NCI-H1694 (cell line): ENCODE measurements at regions not wholly inside any gene's neighbourhood (a gene's known extent, or its start where the extent isn't known, plus 50 kb on each side); places are given as distances from the start of the nearest gene placed in this dataset.
"Not testable (repeated sequence)": the region's sequence is repeated elsewhere in the genome, so short reads cannot be mapped to it uniquely, and the experiment has no call there.

Source experiments
- DNase-seq: peaks from one replicate; lab custom pipeline; 2025; lab: John Stamatoyannopoulos, UW

DNA sequence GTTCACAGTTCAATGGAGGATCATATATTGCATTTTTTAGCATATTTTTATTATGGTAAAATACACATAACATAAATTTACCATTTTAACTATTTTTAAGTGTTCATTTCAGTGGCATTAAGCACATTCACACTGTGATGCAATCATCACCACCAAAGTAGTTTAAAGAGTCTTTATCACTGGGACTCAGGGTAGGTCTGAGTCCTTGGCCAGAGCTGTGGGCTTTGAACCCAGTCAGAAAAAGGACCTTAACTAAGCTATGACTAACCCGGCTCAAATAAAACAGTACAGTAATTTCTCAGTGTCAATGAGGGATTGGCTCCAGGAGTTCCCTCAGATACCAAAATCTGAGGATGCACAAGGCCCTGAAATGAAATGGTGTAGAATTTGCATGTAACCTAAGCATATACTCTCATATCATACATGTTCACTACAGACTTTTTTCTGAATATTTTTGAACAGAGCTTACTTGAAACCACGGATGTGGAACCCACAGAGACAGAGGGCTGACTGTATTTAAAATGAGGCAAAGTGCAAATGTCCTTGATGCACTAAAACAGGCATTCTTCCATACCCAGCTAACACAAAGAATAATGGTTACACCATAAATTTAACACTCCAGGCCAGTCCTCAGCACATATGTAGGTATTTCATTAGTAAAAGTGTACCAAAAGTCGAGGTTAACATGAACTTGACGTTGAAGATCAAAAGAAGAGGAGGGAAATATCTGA, 246.2 kb downstream of the LNPK start:
- DNase-seq: no peak

DNA sequence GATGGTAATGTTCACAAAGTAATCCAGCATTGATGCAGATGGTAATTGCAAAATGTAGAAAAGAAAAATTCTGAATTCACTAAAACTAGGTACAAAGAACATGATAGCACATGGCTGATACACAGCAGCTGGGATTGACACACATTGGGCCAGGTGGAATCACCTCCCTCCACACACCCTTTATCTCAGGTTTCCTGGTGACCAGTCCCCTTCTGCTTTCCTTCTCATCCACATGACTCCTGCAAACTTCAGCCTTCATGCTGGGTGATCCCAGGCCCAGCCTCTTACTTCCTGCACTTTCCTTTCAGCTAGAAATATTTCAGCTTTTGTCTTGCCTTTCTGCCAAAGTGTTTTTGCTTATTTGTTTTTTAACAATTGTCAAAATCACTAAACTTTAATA, 246.9 kb downstream of the LNPK start:
- DNase-seq: no peak

DNA sequence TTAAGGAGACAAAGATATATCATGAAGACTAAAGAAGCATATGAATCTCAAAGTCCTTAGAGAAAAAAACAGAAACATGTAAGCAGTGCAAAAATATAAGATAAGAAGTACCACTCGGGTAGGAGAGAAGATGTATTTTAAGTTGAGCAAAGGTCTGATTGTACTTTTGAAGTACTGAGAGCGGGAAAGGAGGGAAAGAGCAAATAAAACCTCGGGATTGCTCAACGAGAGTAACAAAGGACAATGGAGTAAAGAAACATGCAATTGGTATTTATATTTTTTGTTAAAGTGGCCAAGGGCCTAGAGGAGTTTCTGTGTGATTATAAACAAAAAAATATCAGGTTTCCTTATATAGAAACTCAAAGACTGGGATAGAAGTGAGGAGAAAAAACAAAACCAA, 251.9 kb downstream of the LNPK start:
- DNase-seq: no peak

DNA sequence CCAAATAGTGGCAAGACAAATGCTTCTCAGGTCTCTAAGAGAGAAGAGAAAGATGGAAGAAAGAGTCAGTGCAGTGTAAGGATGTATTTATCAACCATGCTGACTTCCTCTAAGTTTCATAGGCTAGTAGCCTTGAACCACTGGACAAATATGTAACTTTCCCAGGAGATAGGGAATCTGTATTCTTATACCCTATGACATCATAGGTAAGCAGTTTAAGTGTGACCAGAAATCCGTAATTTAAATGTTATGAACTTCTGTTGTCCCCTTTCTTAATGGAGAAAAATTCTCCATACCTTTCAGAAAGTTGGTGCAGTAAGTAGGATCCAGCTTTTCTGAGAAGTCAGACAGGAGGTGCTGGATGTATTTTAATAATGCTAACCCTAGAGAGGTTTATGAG, 256.2 kb downstream of the LNPK start:
- no peak for DNase-seq

DNA sequence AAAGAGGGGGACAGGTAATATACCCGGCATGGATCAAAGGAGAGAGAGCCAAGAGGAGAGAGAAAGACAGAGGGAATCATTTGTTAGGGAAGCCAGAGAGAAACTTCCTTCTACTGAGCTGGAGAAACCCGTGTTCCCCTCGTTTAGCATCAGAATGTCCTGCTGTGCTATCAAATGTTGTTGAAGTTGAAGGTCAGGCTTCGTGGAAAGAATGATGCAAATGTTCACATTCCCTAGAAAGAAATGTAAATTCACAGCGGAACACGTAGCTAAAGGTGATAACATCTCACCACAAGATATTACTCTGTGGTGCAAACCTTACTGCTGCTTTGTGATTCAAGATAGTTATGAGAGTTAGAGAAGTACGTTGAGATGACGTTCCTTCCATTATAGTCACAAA, 258.1 kb downstream of the LNPK start:
- DNase-seq: no peak

DNA sequence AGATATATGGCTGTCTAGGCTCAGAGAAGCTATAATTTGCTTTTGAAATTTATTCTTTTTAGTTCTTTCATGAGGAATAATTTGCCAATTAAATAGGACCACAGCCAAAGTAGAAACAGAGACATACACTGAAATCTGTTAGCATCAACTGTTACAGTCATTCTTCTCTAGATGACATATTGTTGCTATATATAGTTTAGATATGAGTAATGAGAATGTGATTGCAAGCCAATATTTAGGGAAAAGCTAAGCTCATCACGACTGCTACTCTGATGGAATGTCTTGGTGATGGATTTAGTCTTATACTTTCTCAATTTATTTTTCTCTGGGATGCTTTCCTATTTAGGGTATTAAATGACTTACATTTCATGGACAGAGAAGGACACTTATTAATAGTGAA, 259.1 kb downstream of the LNPK start:
- peak; percentile 36 for DNase-seq

DNA sequence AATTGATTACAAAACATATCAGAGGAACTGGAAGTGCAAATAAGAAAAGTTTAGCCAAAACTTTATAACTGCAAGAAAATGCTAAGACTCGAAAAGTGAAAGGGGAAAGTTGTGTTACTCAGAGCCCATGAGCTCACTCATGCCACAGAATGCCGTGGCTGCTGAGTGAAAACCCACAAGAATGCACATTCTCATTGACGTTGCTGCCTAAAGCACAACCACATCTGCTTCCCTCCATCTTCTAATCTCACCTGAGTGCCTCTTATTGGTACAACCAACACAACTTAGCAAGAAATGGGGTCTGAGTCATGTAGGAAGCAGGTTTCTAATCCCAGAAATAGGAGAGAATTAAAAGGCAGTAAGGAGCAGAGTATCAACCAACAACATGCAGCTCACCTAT, 259.7 kb downstream of the LNPK start:
- no peak for DNase-seq

DNA sequence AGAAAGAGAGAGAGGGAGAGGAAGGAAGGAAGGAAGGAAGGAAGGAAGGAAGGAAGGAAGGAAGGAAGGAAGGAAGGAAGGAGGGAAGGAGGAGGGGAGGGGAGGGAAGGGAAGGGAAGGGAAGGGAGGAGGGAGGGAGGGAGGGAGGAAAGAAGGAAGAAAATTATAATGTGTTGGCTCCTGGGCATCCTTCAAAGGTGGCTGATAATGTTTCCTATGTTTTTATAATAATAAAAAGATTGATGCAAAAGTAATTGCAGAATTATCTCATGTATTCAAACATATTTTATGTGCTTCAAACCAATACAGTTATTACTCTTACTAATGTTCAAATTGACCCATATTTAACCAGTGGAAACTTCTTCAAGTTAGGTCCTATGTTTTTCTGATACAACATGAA, 260.9 kb downstream of the LNPK start:
- no peak for DNase-seq

DNA sequence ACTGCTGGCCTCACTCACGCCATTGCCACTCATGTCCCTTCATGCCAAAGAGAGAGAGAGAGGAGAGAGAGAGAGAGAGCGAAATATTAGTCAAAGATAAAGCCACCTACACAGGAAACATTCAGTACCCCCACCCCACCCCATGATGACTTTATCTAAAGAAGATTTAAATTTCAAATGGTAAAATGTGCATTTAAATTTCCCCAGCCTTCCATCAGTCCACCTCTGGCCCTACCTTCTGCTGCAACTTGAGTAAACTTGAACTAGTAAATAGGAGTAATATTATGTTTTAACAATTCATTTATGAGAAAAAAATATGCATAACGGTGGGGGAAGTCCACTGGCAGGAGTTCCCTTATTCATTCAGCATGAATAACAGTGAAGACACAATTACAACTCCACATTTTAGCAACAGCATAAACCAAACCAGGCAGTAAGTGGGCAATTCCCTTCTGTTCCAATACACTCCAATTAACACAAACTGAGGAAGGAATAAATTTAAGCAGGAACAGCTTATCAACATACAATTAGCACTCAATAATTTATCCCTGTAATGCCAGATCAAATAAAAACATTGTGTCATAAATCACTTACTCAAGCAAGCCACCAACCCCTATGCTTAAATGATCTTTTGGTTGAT, 264.2 kb downstream of the LNPK start:
- peak; percentile 84 for DNase-seq

DNA sequence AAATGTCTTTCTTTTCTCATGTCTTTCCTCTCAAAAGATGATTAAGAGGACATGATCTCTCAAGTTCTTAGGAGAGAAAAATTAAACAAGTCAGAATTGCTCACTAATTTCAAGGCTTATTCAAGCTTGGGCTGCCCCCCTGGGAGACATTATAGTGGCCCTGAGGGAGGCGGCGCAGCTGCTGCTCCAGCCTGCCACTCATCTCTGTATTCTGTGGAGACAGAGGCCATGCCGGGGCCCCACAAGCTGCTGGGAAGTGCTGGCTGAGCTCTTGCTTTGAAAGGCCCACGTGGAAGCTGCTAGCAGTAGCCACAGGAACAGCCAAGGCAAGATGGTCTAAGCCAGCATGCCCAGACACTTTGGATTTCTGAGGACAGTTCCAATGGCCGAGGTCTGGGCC, 267.4 kb downstream of the LNPK start:
- no peak for DNase-seq

DNA sequence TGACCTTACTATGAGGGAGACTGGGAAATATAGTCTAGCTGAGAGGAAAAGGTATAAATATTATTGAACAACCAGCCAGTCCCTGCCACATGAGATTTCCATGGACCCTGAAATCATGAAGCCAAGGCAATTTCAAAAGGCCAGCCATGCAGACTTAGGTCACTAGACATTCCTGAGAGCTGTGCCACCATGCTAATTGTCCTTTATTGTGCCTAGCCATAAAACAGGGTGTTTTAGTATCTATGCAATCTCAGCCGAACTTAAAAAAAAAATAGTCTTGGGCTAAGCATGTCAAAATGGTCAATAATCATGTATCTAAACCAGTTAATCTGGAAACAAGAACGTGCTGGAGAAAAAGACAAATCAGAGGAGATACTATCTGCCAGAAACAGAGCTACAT, 269.5 kb downstream of the LNPK start:
- no peak for DNase-seq

DNA sequence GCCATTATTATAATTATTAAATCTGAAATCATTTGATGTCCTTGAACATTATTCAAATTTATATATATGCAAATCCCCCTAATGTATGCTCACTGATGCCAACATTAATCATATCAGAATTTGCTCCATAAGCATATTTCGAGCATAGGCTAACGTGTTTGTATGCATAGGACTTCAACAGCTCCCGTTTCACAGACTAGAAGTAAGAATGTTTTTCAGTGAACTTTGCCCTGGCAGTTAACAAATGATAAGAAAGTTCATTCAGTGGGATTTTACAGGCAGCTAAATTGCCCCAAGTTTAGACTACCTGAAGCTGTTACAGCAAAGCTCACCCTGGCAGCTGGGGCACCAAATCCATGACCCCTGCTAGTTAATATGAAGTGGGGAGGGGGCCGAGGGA, 272.0 kb downstream of the LNPK start:
- no peak for DNase-seq

DNA sequence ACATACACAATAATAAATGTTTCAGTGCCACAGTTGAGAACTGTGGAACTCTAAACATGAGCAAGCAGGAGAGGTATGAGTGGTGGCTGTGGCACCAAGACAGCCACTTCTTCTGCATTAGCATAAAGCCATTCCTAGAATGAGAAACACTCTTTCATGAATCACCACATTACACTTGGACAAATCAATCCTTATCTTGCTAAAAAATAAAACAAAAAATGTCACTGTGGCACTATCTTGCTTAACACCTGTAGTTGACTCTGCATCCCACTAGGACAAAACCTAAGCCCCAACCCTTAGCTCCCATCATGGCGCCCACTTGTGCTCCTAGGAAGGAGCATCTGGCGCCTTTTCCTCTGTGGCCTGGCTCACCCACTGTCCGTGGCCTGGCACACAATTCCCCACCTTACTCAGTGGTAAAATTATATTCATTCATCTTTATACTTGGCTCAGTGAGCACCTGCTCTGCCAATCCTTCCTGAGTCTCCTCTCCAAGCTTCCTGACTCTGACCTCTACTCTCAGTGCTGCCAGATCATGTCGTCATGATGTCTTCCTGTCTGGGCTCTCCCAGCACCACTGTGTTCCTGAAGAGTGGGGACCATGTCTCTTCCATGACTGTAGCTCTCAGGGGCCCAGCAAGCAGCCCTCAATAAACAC, 272.9 kb downstream of the LNPK start:
- no peak for DNase-seq

DNA sequence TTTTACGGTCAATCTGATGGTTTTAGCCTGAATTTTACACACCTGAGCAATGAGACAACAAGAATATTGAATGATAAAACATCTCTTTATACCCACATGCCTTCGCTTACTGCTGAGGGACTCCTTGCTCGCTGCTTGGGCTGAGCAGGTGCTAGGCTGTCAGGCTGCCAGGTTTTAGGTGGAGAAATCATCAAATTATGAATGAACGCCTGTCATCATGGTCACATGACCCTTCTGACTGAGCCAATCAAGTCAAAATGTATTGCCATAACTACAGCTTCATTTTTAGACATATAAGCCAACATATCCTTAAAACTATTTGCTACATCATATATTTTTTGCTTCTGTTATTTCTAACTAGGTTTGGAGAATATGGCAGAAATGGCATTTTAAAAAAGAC, 274.0 kb downstream of the LNPK start:
- DNase-seq: no peak

DNA sequence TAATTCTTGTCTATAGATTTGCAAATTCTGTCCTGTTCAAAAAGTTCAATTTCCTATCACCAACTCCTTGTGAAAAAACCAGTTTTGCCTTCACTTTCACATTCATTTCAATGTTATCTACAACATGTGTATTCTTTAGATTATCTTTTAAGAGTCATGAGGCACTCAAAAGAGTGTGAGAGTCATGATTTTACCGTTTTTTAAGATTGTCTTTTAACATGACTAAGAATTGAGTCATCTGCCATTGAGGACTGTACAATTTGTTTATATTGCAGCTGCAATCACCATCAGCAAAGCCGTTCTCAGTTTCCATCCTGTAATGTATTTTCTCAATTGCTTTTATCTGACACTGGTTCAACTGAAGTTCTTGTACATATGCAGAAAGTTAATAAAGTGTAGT, 275.8 kb downstream of the LNPK start:
- DNase-seq: no peak

DNA sequence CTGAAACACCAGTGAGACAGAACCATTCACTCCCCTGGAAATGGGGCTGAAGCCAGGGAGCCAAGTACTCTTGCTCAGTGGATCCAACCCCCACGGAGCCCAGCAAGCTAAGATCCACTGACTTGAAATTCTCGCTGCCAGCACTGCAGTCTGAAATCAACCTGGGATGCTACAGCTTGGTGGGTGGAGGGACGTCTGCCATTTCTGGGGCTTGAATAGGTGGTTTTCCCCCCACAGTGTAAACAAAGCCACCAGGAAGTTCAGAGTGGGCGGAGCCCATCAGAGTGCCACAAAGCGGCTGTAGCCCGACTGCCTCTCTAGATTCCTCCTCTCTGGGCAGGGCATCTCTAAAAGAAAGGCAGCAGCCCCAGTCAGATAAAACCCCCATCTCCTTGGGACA, 292.8 kb downstream of the LNPK start:
- no peak for DNase-seq

DNA sequence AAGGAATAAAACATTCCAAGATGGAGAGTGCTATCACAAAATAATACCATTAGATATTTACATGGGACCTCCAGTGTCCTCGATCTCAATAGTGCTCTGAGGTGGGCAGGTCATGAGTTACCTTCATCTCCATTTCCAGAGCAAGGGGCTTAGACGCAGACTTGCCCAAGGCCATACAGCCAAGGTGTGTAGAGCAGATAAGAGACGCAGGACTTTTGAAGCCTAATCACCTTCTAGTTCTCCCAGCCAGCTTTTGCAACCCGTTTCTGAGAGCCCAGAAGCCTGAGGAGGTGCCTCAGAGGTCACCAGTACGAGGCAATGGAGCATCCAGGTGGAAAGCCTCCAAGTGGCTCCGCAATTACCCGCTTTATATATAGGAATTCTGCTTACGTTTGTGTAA, 294.7 kb downstream of the LNPK start:
- DNase-seq: no peak

DNA sequence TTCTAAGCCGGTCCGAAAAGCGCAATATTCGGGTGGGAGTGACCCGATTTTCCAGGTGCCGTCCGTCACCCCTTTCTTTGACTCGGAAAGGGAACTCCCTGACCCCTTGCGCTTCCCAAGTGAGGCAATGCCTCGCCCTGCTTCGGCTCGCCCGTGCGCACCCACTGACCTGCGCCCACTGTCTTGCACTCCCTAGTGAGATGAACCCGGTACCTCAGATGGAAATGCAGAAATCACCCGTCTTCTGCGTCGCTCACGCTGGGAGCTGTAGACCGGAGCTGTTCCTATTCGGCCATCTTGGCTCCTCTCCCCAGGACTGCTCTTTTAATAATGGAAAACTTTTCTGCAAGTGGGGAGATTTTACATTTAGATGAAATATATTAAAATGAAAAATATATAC, 297.5 kb downstream of the LNPK start:
- DNase-seq: not testable (repeated sequence)

DNA sequence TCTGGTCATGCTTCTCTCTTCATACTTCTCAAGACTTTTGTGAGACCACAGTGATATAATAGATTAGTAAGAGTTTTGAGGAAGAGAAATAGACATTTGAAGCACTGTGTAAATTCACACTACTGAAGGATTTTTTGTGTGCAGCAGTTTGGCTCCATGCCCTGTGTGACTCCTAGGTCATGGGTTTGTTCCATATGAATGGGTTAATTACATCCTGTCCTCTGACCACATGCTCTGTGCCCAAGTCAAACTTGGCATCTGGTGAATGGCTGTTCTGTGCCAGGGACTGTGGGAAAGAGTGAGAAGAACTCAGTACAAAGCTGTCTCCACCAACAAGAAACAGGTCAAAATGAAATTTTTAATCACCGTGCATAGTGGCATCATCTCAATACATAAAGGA, 304.0 kb downstream of the LNPK start:
- DNase-seq: no peak

DNA sequence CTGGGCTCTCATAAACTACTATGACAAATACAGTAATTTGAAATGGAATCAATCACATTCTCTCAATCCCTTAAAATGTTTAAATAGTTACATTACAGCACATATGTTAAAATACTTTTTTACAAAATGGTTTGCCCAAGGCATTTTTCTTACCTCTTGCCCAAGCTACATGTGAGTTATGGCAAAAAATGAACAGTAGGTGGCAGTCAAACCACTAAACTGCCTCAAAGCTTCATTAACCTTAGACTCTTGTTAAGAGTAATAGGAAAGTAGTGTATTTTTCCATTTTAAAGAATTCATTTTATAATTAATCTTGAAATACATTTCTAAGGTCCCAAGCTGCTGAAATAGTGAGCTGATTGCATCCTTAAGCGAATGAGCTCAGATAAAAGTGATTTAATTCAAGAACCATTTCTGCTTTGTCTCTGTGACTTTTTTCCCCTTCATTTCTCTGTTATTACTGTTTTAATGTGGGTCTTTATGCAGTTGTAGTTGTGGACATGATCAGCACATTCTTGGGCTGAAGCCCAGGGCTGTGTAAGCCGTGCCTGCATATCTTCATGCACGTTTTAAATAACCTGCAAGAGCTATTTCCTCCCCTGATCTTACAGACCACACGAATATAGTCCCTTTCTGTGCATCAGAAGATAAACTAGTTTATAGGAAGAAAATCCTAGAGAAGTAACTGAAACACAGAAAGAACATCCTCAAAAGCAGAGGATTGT, 311.8 kb downstream of the LNPK start:
- peak; percentile 91 for DNase-seq

DNA sequence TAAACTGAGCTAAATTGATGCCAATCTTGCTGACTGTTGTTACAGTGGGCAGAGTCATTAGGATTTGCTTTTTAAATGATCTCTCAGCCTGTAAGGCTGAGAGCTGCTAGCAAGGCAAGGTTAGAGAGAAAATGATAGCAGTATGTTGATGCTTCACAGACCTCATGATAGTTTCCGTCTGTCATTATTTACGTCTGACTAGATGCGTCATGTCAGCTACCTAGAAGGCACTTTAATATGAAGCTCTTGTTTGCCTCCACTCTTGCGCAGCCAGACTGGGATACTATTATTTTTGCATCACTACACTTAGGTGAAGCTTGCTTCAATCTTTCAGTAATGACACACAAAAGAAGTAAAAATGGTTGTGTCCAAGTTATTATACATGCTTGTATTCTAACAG, 313.8 kb downstream of the LNPK start:
- no peak for DNase-seq

DNA sequence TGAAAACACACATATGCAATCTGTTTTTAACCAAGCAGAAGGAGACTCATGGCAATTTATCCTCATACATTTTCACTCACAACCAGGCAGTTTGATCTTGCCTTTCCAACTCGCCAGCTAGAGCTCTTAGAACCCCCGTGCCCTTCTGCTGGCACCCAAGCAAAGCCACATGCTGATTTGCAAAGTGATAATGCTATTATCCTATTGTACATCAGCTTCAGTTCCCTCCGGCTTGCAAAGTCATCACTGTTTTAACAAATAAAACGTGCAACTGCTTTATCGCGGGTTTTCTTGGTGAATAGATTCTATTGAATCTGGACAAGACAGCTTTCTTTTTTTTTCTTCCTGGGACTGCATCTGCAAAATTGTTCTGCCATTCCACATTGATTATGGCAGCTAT, 314.6 kb downstream of the LNPK start:
- no peak for DNase-seq

DNA sequence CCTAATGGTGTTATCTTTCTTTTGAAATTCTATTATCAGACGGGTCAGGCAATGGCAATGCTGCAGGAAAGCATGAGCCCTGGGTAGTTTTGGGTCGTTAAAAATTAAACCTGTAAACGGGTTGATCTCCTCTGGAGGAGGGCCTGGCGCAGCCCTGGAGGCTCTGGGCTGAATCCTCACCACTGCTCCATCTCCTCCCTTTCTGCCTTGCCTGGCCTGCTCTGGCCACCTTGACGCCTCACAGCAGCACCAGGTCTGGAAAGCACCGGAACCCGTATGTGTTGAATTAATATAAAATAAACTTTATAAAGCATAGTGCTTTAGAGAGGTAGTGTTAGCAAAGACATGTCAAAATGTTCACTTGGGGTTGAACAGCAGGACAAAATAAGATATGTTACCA, 316.1 kb downstream of the LNPK start:
- no peak for DNase-seq
